Caco-2 (cell line): ENCODE measurements at regions not wholly inside any gene's neighbourhood (a gene's known extent, or its start where the extent isn't known, plus 50 kb on each side); places are given as distances from the start of the nearest gene placed in this dataset.

Experiments
- BruUV-seq: library from RNA; stranded (reverse); fragments of 400-500 nt; replicated peaks from 2 replicates; lab custom pipeline; 2021; lab: Mats Ljungman, UMichigan
- CTCF ChIA-PET: fragments of 300-600 bp; sonication (Branson Sonifier 250); formaldehyde crosslinking; loops from one replicate; lab custom pipeline; 2022; ENCODE audit warnings: antibody characterized with exemption; lab: Charles Lee
- POLR2A ChIA-PET: fragments of 300-600 bp; sonication (Branson Sonifier 250); formaldehyde crosslinking; loops from one replicate; lab custom pipeline; 2022; ENCODE audit warnings: antibody characterized with exemption; lab: Charles Lee
- DNase-seq, 2 experiments: peaks; one replicate each; pipeline versions ENCODE4 v3.0.0 to v3.0.0-alpha.2; 2020 to 2022
- H3K27me3 ChIP-seq: replicated peaks from 2 replicates; pipeline ENCODE4 v1.6.0; 2011; ENCODE audit warnings: low read length; ENCODE audit not compliant: control insufficient read depth, insufficient read depth
- H3K36me3 ChIP-seq: 2 replicates; pipeline ENCODE4 v1.5.1; 2011; ENCODE audit warnings: low read length; ENCODE audit not compliant: control insufficient read depth, insufficient read depth
- H3K4me1 ChIP-seq: fragments of 250-450 bp; sonication (Bioruptor Pico); 2 replicates; pipeline ENCODE4 v1.5.1; 2020; ENCODE audit warnings: mild to moderate bottlenecking
- H3K4me3 ChIP-seq: 2 replicates; pipeline ENCODE4 v1.5.1; 2011; ENCODE audit warnings: low read depth, mild to moderate bottlenecking, control low read depth, low read length
- H3K9me3 ChIP-seq: fragments of 250-450 bp; sonication (Bioruptor Pico); 2 replicates; pipeline ENCODE4 v1.5.1; 2020; ENCODE audit warnings: mild to moderate bottlenecking, moderate library complexity
- H3K27ac Mint-ChIP-seq: one replicate; pipeline ENCODE4 v1.8.0; 2022; ENCODE audit warnings: mixed read lengths; ENCODE audit not compliant: unreplicated experiment
- H3K27me3 Mint-ChIP-seq: one replicate; pipeline ENCODE4 v1.8.0; 2022; ENCODE audit warnings: mixed read lengths; ENCODE audit not compliant: insufficient read depth, unreplicated experiment
- H3K36me3 Mint-ChIP-seq: one replicate; pipeline ENCODE4 v1.8.0; 2022; ENCODE audit warnings: mild to moderate bottlenecking, mixed read lengths; ENCODE audit not compliant: insufficient read depth, unreplicated experiment
- H3K4me1 Mint-ChIP-seq: one replicate; pipeline ENCODE4 v1.8.0; 2022; ENCODE audit warnings: low read depth, mixed read lengths; ENCODE audit not compliant: unreplicated experiment
- H3K4me3 Mint-ChIP-seq: one replicate; pipeline ENCODE4 v1.8.0; 2022; ENCODE audit warnings: mild to moderate bottlenecking, moderate library complexity, mixed read lengths; ENCODE audit not compliant: unreplicated experiment
- H3K9me3 Mint-ChIP-seq: one replicate; pipeline ENCODE4 v1.8.0; 2022; ENCODE audit warnings: mixed read lengths; ENCODE audit not compliant: unreplicated experiment
- intact Hi-C: fragments of 100-400 bp; cut with micrococcal nuclease; formaldehyde crosslinking; loops from one replicate; pipeline ENCODE4 v1.10.0; 2022; ENCODE audit not compliant: unreplicated experiment
- TF ChIP-seq, protein P1 (sequence below), 2 experiments: fragments of 200-600 bp in 1 of 2; IDR thresholded peaks; 1 replicate in 1 of 2; 2 replicates in 1 of 2; pipeline versions ENCODE4 v1.5.1 to v1.8.0; 2011 to 2022; ENCODE audit warnings: antibody characterized with exemption in 1 of 2, control low read depth in 1 of 2, inconsistent platforms in 1 of 2, low read depth in 1 of 2, low read length in 1 of 2, mild to moderate bottlenecking in 1 of 2, moderate library complexity in 1 of 2; ENCODE audit not compliant: insufficient read depth in 1 of 2, severe bottlenecking in 1 of 2, unreplicated experiment in 1 of 2

- no peaks in the 10 kb centered on the region for H3K4me1 Mint-ChIP-seq
- intact Hi-C loops = no loop called here
- TF ChIP-seq, protein P1, sequence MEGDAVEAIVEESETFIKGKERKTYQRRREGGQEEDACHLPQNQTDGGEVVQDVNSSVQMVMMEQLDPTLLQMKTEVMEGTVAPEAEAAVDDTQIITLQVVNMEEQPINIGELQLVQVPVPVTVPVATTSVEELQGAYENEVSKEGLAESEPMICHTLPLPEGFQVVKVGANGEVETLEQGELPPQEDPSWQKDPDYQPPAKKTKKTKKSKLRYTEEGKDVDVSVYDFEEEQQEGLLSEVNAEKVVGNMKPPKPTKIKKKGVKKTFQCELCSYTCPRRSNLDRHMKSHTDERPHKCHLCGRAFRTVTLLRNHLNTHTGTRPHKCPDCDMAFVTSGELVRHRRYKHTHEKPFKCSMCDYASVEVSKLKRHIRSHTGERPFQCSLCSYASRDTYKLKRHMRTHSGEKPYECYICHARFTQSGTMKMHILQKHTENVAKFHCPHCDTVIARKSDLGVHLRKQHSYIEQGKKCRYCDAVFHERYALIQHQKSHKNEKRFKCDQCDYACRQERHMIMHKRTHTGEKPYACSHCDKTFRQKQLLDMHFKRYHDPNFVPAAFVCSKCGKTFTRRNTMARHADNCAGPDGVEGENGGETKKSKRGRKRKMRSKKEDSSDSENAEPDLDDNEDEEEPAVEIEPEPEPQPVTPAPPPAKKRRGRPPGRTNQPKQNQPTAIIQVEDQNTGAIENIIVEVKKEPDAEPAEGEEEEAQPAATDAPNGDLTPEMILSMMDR (IDR thresholded peaks at IDR 0.05; ENCODE audit: insufficient read depth in 1 of 2, low read depth in 1 of 2, low read length in 1 of 2, severe bottlenecking in 1 of 2, unreplicated experiment in 1 of 2) = no peak
- no peaks in the 10 kb centered on the region for H3K27me3 Mint-ChIP-seq
- Histone ChIP-seq H3K4me1 (no peaks in the 10 kb centered on the region), H3K36me3 (no peaks in the 10 kb centered on the region), H3K9me3 (no peaks in the 10 kb centered on the region; the same call in 1 of the 2 replicates), H3K27me3 (no peaks in the 10 kb centered on the region), H3K4me3 (no peak overlapping the region)
- POLR2A ChIA-PET = no interaction called here
- CTCF ChIA-PET = no interaction called here
- no TSS peak for BruUV-seq
- peaks cover 28% of the 10 kb centered on the region for H3K9me3 Mint-ChIP-seq
- DNase-seq = peak in 1 of 2 experiments; percentile 38
- no peak overlapping the region for H3K27ac Mint-ChIP-seq
- H3K36me3 Mint-ChIP-seq = no peaks in the 10 kb centered on the region
- no peak overlapping the region for H3K4me3 Mint-ChIP-seq
Observed at GRCh38 chr6:102197211-102197610, 803.7 kb downstream of the GRIK2 start.

DNA sequence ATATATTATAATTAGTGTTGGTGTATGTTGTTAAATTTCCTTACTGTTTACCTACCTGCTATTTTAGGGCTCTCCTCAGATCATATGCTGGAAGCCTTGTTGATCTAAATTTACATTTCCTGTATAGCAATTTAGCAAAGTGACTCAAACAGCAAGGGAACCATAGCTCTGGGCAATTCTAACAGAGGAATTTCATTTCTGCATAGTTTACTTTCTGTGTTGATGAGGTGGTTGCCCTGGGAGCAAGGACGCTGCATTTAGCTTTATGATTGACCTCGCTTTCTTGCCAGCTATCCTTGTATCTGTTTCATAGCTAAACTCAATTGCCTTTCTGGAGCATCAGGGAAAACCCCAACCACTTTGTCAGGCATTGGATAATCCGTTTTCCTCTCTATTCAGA is 810.8 kb downstream of the GRIK2 start:
- intact Hi-C loops = no loop called here
- H3K36me3 ChIP-seq = no peaks in the 10 kb centered on the region

GRCh38 chr6:102215425-102215824 is 821.9 kb downstream of the GRIK2 start:
- BruUV-seq = no TSS peak
- H3K9me3 Mint-ChIP-seq = no peaks in the 10 kb centered on the region
- no peaks in the 10 kb centered on the region for H3K4me1 ChIP-seq

More for the DNA sequence above, 810.8 kb downstream of the GRIK2 start:
- H3K4me3 Mint-ChIP-seq = no peak overlapping the region
- Histone ChIP-seq H3K9me3 (no peaks in the 10 kb centered on the region), H3K4me1 (no peaks in the 10 kb centered on the region), H3K4me3 (no peak overlapping the region), H3K27me3 (no peaks in the 10 kb centered on the region)
- H3K4me1 Mint-ChIP-seq = no peaks in the 10 kb centered on the region
- no TSS peak for BruUV-seq
- H3K27ac Mint-ChIP-seq = no peak overlapping the region
- ChIA-PET CTCF (no interaction called here), POLR2A (no interaction called here)
- H3K9me3 Mint-ChIP-seq = no peaks in the 10 kb centered on the region
- no peaks in the 10 kb centered on the region for H3K36me3 Mint-ChIP-seq
- no peaks in the 10 kb centered on the region for H3K27me3 Mint-ChIP-seq
- no peak for DNase-seq
- TF ChIP-seq, protein P1 (IDR thresholded peaks at IDR 0.05; ENCODE audit: insufficient read depth in 1 of 2, low read depth in 1 of 2, low read length in 1 of 2, severe bottlenecking in 1 of 2, unreplicated experiment in 1 of 2) = no peak

More at GRCh38 chr6:102215425-102215824, 821.9 kb downstream of the GRIK2 start:
- Mint-ChIP-seq H3K27me3 (no peaks in the 10 kb centered on the region), H3K4me3 (no peak overlapping the region), H3K27ac (no peak overlapping the region), H3K4me1 (no peaks in the 10 kb centered on the region), H3K36me3 (no peaks in the 10 kb centered on the region)
- intact Hi-C loops = no loop called here
- no peaks in the 10 kb centered on the region for H3K9me3 ChIP-seq
- no peak for DNase-seq
- no peaks in the 10 kb centered on the region; the same call in 1 of the 2 replicates for H3K27me3 ChIP-seq
- TF ChIP-seq, protein P1 (IDR thresholded peaks at IDR 0.05; ENCODE audit: insufficient read depth in 1 of 2, low read depth in 1 of 2, low read length in 1 of 2, severe bottlenecking in 1 of 2, unreplicated experiment in 1 of 2) = no peak
- no peak overlapping the region for H3K4me3 ChIP-seq
- no peaks in the 10 kb centered on the region for H3K36me3 ChIP-seq
- CTCF ChIA-PET = no interaction called here
- POLR2A ChIA-PET = no interaction called here
